GM12891 (cell line): ENCODE measurements at regions not wholly inside any gene's neighbourhood (a gene's known extent, or its start where the extent isn't known, plus 50 kb on each side); places are given as distances from the start of the nearest gene placed in this dataset.

Experiments
- DNase-seq: peaks from one replicate; pipeline ENCODE4 v3.0.0; 2011; ENCODE audit warnings: low spot score; ENCODE audit not compliant: insufficient read length
- FAIRE-seq: peaks from 2 replicates; lab custom pipeline; 2011; peaks lifted over from hg19 to GRCh38; lab: Jason Lieb, UNC
- PAX5 ChIP-seq: IDR thresholded peaks from 2 replicates; pipeline ENCODE4 v1.6.1; 2011; ENCODE audit warnings: low read length, moderate library complexity, mild to moderate bottlenecking; ENCODE audit not compliant: insufficient read depth, severe bottlenecking
- POLR2A ChIP-seq: IDR thresholded peaks from 2 replicates; pipeline ENCODE4 v1.6.1; 2011; ENCODE audit warnings: low read depth, low read length, control low read depth
- POLR2AphosphoS5 ChIP-seq: IDR thresholded peaks from 2 replicates; pipeline ENCODE4 v1.6.1; 2011; ENCODE audit warnings: low read depth, low read length, control low read depth
- POU2F2 ChIP-seq: IDR thresholded peaks from 2 replicates; pipeline ENCODE4 v1.6.1; 2011; ENCODE audit warnings: low read depth, mild to moderate bottlenecking, control low read depth, low read length, moderate library complexity
- SPI1 ChIP-seq: IDR thresholded peaks from 2 replicates; pipeline ENCODE4 v1.6.1; 2011; ENCODE audit warnings: low read depth, low read length, control low read depth
- TAF1 ChIP-seq: IDR thresholded peaks from 2 replicates; pipeline ENCODE4 v1.6.1; 2011; ENCODE audit warnings: low read depth, low read length, control low read depth

GRCh38 chr10:29026065-29026797 lies 262.6 kb upstream of the LYZL1 start:
- FAIRE-seq (no peak), DNase-seq (no peak)
- TF ChIP-seq POLR2AphosphoS5: no peak
- TF ChIP-seq PAX5: no peak

- FAIRE-seq (no peak), DNase-seq (no peak)
- TF ChIP-seq POU2F2 (no peak), TAF1 (no peak), POLR2A (no peak), PAX5 (no peak), SPI1 (no peak), POLR2AphosphoS5 (no peak)
These were observed 261.9 kb upstream of the LYZL1 start for GRCh38 chr10:29026802-29027580.

- no peak for FAIRE-seq
- TF ChIP-seq TAF1: no peak
- TF ChIP-seq POLR2AphosphoS5: no peak
- TF ChIP-seq PAX5: no peak
- no peak for DNase-seq
These were observed 260.4 kb upstream of the LYZL1 start for GRCh38 chr10:29028486-29028885.

GRCh38 chr10:29030900-29031299 lies 258.0 kb upstream of the LYZL1 start:
- FAIRE-seq (no peak), DNase-seq (no peak)
- no peak for TF ChIP-seq TAF1

GRCh38 chr10:29032169-29032568 lies 256.7 kb upstream of the LYZL1 start:
- DNase-seq: no peak
- FAIRE-seq: no peak
- TF ChIP-seq POLR2A (no peak), SPI1 (no peak), POLR2AphosphoS5 (no peak), PAX5 (no peak), POU2F2 (no peak), TAF1 (no peak)

- DNase-seq (no peak), FAIRE-seq (no peak)
- TF ChIP-seq POU2F2 (no peak), POLR2AphosphoS5 (no peak), POLR2A (no peak), SPI1 (no peak), TAF1 (no peak), PAX5 (no peak)
These were observed 255.4 kb upstream of the LYZL1 start for GRCh38 chr10:29033311-29033940.

- DNase-seq (no peak), FAIRE-seq (no peak)
- TF ChIP-seq POLR2A (no peak), POU2F2 (no peak), POLR2AphosphoS5 (no peak)
These were observed 254.3 kb upstream of the LYZL1 start for GRCh38 chr10:29034592-29034991.

GRCh38 chr10:29035721-29036120 lies 253.1 kb upstream of the LYZL1 start:
- no peak for TF ChIP-seq TAF1
- no peak for TF ChIP-seq POLR2A
- FAIRE-seq: no peak
- DNase-seq: no peak

GRCh38 chr10:29037348-29038113 lies 251.3 kb upstream of the LYZL1 start:
- no peak for DNase-seq
- no peak for FAIRE-seq
- TF ChIP-seq PAX5: no peak
- TF ChIP-seq POU2F2: no peak
- TF ChIP-seq POLR2A: no peak
- TF ChIP-seq SPI1: no peak
- no peak for TF ChIP-seq POLR2AphosphoS5
- no peak for TF ChIP-seq TAF1

- FAIRE-seq: no peak
These were observed 249.8 kb upstream of the LYZL1 start for GRCh38 chr10:29039091-29039490.

More at GRCh38 chr10:29039091-29039490, 249.8 kb upstream of the LYZL1 start:
- TF ChIP-seq POLR2AphosphoS5 (no peak), PAX5 (no peak), TAF1 (no peak), POU2F2 (no peak), POLR2A (no peak), SPI1 (no peak)
- no peak for DNase-seq
